ENCODE measurements at regions not wholly inside any gene's neighbourhood (a gene's known extent, or its start where the extent isn't known, plus 50 kb on each side); places are given as distances from the start of the nearest gene placed in this dataset.

DNA sequence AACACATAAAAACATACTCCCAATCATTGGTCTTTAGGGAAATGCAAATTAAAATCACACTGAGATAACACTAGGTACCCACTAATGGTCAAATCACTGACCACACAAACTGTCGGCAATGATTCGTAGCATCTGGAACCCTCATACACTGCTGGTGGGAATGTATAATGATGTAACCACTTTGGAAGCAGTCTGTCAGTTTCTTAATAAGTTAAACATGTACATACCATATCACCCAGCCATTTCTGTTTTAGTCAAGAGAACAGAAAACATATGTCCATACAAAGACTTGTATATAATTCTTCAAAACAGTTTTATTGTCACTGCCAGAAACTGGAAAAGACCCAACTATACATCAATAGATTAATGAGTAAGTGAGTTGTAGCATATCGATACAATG, 63.3 kb upstream of the LRRC3B start:
- no peak for DNase-seq

DNA sequence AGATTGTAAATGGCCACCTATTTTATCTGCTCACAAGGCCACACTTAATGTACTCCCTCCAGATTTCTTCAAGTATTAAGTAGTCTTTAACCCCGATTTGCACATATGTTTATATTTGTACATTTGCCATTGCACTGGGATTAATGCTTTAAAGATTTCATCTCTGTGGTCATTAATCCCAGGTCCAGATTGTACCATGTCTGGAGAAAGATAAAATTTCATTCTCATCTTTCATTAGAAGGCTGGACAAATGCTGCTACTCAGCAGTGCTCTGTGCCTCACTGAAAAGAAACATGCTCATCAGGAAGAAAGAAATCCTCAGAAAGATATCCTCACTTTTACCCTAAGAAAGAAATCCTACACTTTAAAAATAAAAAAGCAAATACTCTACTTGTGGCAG, 62.5 kb upstream of the LRRC3B start:
- no peak for DNase-seq

DNA sequence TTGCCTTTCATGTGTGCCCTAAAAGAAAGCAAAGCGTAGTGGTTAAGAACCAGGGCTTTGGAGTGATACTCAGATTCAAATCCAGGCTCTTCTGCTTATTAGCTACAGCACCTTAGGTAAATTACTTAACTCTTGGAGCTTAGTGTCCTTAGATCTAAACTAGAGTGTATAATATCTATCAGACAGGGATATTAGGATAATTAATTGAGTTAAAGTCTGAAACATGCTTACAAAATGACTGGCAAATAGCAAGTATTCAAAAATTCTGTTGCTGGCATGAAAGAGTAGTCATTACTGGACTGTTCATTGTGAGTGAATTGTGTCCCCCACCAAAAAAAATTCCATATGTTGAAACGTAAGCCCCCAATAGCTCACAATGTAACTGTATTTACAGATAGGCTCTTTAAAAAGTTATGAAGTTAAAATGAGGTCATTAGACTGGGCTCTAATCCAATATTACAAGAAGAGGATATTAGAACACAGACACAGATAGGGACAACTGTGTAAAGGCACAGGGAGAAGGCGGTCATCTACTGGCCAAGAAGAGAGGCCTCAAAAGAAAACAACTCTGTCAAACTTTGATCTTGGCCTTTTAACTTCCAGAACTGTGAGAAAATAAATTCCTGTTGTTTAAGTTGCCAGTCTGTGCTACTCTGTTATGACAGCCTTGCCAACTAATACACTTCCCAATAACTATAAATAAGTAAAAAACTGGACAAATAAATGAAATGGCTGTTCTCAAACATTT, 60.4 kb upstream of the LRRC3B start:
- no peak for DNase-seq
